Neural crest cell (in vitro differentiated cells): ENCODE measurements at regions not wholly inside any gene's neighbourhood (a gene's known extent, or its start where the extent isn't known, plus 50 kb on each side); places are given as distances from the start of the nearest gene placed in this dataset.

ENCODE experiments used
- DNase-seq: peaks from one replicate; pipeline ENCODE4 v3.0.0; 2021; ENCODE audit warnings: low read depth, mixed read lengths, low spot score
- H3K27ac Mint-ChIP-seq: one replicate; pipeline ENCODE4 v1.8.0; 2021; ENCODE audit warnings: mild to moderate bottlenecking, mixed read lengths; ENCODE audit not compliant: unreplicated experiment
- H3K27me3 Mint-ChIP-seq: 2 replicates; pipeline ENCODE4 v1.8.0; 2021; ENCODE audit warnings: low read depth, mild to moderate bottlenecking, mixed read lengths
- H3K36me3 Mint-ChIP-seq: 2 replicates; pipeline ENCODE4 v1.8.0; 2021; ENCODE audit warnings: low read depth, mild to moderate bottlenecking, mixed read lengths
- H3K4me1 Mint-ChIP-seq: 2 replicates; pipeline ENCODE4 v1.8.0; 2021; ENCODE audit warnings: mixed read lengths
- H3K4me3 Mint-ChIP-seq: one replicate; pipeline ENCODE4 v1.8.0; 2021; ENCODE audit warnings: mild to moderate bottlenecking, mixed read lengths
- H3K9me3 Mint-ChIP-seq: 2 replicates; pipeline ENCODE4 v1.8.0; 2021; ENCODE audit warnings: mixed read lengths
- CTCF ChIP-seq: fragments of 200-600 bp; sonication (generic); conservative IDR thresholded peaks from 2 replicates; pipeline ENCODE4 v1.5.0; 2021; ENCODE audit warnings: antibody characterized with exemption, mild to moderate bottlenecking

GRCh38 chr5:96499753-96500345, 66.8 kb upstream of the PCSK1 start:
- Mint-ChIP-seq H3K27ac (no peak overlapping the region), H3K36me3 (no peaks in the 10 kb centered on the region), H3K4me3 (no peak overlapping the region)

GRCh38 chr5:96501991-96502646, 69.1 kb upstream of the PCSK1 start:
- TF ChIP-seq CTCF = no peak
- H3K4me1 Mint-ChIP-seq = peaks cover 22% of the 10 kb centered on the region
- no peak for DNase-seq
- no peaks in the 10 kb centered on the region for H3K36me3 Mint-ChIP-seq
- H3K27ac Mint-ChIP-seq = no peak overlapping the region
- peaks cover 9% of the 10 kb centered on the region for H3K27me3 Mint-ChIP-seq
- H3K9me3 Mint-ChIP-seq = no peaks in the 10 kb centered on the region
- H3K4me3 Mint-ChIP-seq = no peak overlapping the region

More at GRCh38 chr5:96499753-96500345, 66.8 kb upstream of the PCSK1 start:
- Mint-ChIP-seq H3K4me1 (peaks cover 22% of the 10 kb centered on the region), H3K27me3 (peaks cover 9% of the 10 kb centered on the region), H3K9me3 (no peaks in the 10 kb centered on the region)
- TF ChIP-seq CTCF = no peak
- no peak for DNase-seq

GRCh38 chr5:96503501-96504236, 70.6 kb upstream of the PCSK1 start:
- H3K4me1 Mint-ChIP-seq = peaks cover 24% of the 10 kb centered on the region
- no peaks in the 10 kb centered on the region for H3K36me3 Mint-ChIP-seq
- H3K27me3 Mint-ChIP-seq = peaks cover 9% of the 10 kb centered on the region
- no peak for DNase-seq
- TF ChIP-seq CTCF = no peak
- H3K9me3 Mint-ChIP-seq = no peaks in the 10 kb centered on the region
- H3K27ac Mint-ChIP-seq = peak overlapping the region; percentile 65
- peak overlapping the region; percentile 32 for H3K4me3 Mint-ChIP-seq

GRCh38 chr5:96506376-96506775, 73.3 kb upstream of the PCSK1 start:
- no peak for TF ChIP-seq CTCF
- Mint-ChIP-seq H3K4me1 (peaks cover 24% of the 10 kb centered on the region), H3K9me3 (no peaks in the 10 kb centered on the region), H3K27me3 (peaks cover 9% of the 10 kb centered on the region), H3K4me3 (no peak overlapping the region), H3K36me3 (no peaks in the 10 kb centered on the region), H3K27ac (no peak overlapping the region)
- no peak for DNase-seq

- H3K36me3 Mint-ChIP-seq = no peaks in the 10 kb centered on the region
- H3K27ac Mint-ChIP-seq = no peak overlapping the region
- TF ChIP-seq CTCF = no peak
- H3K27me3 Mint-ChIP-seq = peaks cover 9% of the 10 kb centered on the region
- no peak overlapping the region for H3K4me3 Mint-ChIP-seq
- no peak for DNase-seq
- H3K4me1 Mint-ChIP-seq = peaks cover 24% of the 10 kb centered on the region
- H3K9me3 Mint-ChIP-seq = no peaks in the 10 kb centered on the region
These were observed 73.9 kb upstream of the PCSK1 start for GRCh38 chr5:96506866-96507527.
